Esophagus squamous epithelium (tissue), 4 donors: ENCODE measurements at regions not wholly inside any gene's neighbourhood (a gene's known extent, or its start where the extent isn't known, plus 50 kb on each side); places are given as distances from the start of the nearest gene placed in this dataset.

ENCODE experiments used
- POLR2A ChIP-seq, 4 donors: fragments of 450-650 bp; IDR thresholded peaks; one replicate each; pipeline ENCODE4 v1.6.1; 2017; ENCODE audit warnings: antibody characterized with exemption in 4 of 4, mild to moderate bottlenecking in 4 of 4, moderate library complexity in 3 of 4
- TF ChIP-seq, protein P1 (sequence below), 6 experiments: fragments of 450-650 bp in 4 of 6; fragments of 200-600 bp in 2 of 6; sonication (generic) in 2 of 6; IDR thresholded peaks; one replicate each; pipeline ENCODE4 v1.5.1; 2016 to 2019; ENCODE audit warnings: antibody characterized with exemption in 6 of 6, mild to moderate bottlenecking in 4 of 6, moderate library complexity in 4 of 6

DNA sequence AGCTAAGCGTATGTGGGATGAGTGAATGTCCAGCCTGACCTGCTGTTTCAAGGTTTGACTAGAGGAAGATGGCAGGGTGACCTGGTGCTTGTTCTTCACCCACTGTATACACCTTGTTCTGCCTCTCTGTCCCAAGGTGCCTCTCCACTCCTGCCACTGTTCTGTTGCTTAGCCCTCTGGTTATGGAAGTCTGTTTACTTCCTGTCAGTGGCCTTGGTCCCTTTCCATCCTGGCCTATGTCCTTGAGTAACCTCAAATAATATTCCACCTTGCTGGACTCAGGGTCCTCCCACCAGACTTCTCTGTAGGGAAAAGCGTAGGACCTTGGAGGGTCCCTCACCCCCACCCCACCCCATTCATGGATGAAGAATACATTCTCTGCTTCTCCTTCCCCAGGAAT lies 73.2 kb upstream of the SALL1 start:
- TF ChIP-seq, protein P1, sequence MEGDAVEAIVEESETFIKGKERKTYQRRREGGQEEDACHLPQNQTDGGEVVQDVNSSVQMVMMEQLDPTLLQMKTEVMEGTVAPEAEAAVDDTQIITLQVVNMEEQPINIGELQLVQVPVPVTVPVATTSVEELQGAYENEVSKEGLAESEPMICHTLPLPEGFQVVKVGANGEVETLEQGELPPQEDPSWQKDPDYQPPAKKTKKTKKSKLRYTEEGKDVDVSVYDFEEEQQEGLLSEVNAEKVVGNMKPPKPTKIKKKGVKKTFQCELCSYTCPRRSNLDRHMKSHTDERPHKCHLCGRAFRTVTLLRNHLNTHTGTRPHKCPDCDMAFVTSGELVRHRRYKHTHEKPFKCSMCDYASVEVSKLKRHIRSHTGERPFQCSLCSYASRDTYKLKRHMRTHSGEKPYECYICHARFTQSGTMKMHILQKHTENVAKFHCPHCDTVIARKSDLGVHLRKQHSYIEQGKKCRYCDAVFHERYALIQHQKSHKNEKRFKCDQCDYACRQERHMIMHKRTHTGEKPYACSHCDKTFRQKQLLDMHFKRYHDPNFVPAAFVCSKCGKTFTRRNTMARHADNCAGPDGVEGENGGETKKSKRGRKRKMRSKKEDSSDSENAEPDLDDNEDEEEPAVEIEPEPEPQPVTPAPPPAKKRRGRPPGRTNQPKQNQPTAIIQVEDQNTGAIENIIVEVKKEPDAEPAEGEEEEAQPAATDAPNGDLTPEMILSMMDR (IDR thresholded peaks at IDR 0.05): no peak
- no peak for TF ChIP-seq POLR2A (IDR thresholded peaks at IDR 0.05)
